GM04503 (cell line): ENCODE measurements at regions not wholly inside any gene's neighbourhood (a gene's known extent, or its start where the extent isn't known, plus 50 kb on each side); places are given as distances from the start of the nearest gene placed in this dataset.

Source experiments
- DNase-seq: peaks from one replicate; pipeline ENCODE4 v3.0.0-alpha.2; 2012; ENCODE audit warnings: low read depth

GRCh38 chr7:137172105-137172590 lies 171.4 kb downstream of the PTN start:
- no peak for DNase-seq

- peak; percentile 29 for DNase-seq
Observed at GRCh38 chr7:137169282-137169698, 174.2 kb downstream of the PTN start.

GRCh38 chr7:137167609-137168008 lies 175.9 kb downstream of the PTN start:
- no peak for DNase-seq

- no peak for DNase-seq
Observed at GRCh38 chr7:137166363-137166762, 177.2 kb downstream of the PTN start.

GRCh38 chr7:137165786-137166185 lies 177.7 kb downstream of the PTN start:
- DNase-seq = no peak

GRCh38 chr7:137165241-137165640 lies 178.3 kb downstream of the PTN start:
- no peak for DNase-seq

GRCh38 chr7:137164251-137164650 lies 179.3 kb downstream of the PTN start:
- no peak for DNase-seq

GRCh38 chr7:137160236-137160635 lies 183.3 kb downstream of the PTN start:
- no peak for DNase-seq

- no peak for DNase-seq
Observed at GRCh38 chr7:137157256-137157655, 186.3 kb downstream of the PTN start.

GRCh38 chr7:137151690-137152052 lies 191.9 kb downstream of the PTN start:
- no peak for DNase-seq

- DNase-seq = no peak
Observed at GRCh38 chr7:137151041-137151689, 192.4 kb downstream of the PTN start.

- DNase-seq = no peak
Observed at GRCh38 chr7:137147338-137147720, 196.2 kb downstream of the PTN start.

GRCh38 chr7:137146552-137147337 lies 196.8 kb downstream of the PTN start:
- DNase-seq = peak; percentile 70

- peak; percentile 91 for DNase-seq
Observed at GRCh38 chr7:137146012-137146455, 197.5 kb downstream of the PTN start.

GRCh38 chr7:137142376-137142775 lies 201.2 kb downstream of the PTN start:
- no peak for DNase-seq

GRCh38 chr7:137135654-137136350 lies 207.7 kb downstream of the PTN start:
- DNase-seq = peak; percentile 53

GRCh38 chr7:137130751-137131158 lies 212.8 kb downstream of the PTN start:
- no peak for DNase-seq

GRCh38 chr7:137129025-137129424 lies 214.5 kb downstream of the PTN start:
- DNase-seq = no peak

- no peak for DNase-seq
Observed at GRCh38 chr7:137127806-137128205, 215.7 kb downstream of the PTN start.

- no peak for DNase-seq
Observed at GRCh38 chr7:137127058-137127457, 216.5 kb downstream of the PTN start.

- DNase-seq = no peak
Observed at GRCh38 chr7:137122145-137122544, 221.4 kb downstream of the PTN start.

- peak; percentile 57 for DNase-seq
Observed at GRCh38 chr7:137120690-137121089, 222.8 kb downstream of the PTN start.

GRCh38 chr7:137110535-137110934 lies 233.0 kb downstream of the PTN start:
- DNase-seq = peak; percentile 11
